ENCODE measurements at regions not wholly inside any gene's neighbourhood (a gene's known extent, or its start where the extent isn't known, plus 50 kb on each side); places are given as distances from the start of the nearest gene placed in this dataset.

GRCh38 chr4:110780538-110780937 is 157.7 kb upstream of the PITX2 start:
- no peak for DNase-seq

GRCh38 chr4:110781944-110782343 is 159.1 kb upstream of the PITX2 start:
- DNase-seq: no peak

GRCh38 chr4:110787109-110787508 is 164.2 kb upstream of the PITX2 start:
- no peak for DNase-seq

GRCh38 chr4:110787707-110788106 is 164.8 kb upstream of the PITX2 start:
- no peak for DNase-seq

- no peak for DNase-seq
Measured at GRCh38 chr4:110788302-110788701, 165.4 kb upstream of the PITX2 start.

- DNase-seq: no peak
Measured at GRCh38 chr4:110792036-110792435, 169.2 kb upstream of the PITX2 start.

GRCh38 chr4:110793381-110793801 is 170.5 kb upstream of the PITX2 start:
- DNase-seq: no peak

- DNase-seq: peak; percentile 23 to 41
Measured at GRCh38 chr4:110793890-110794554, 171.1 kb upstream of the PITX2 start.

- no peak for DNase-seq
Measured at GRCh38 chr4:110795971-110796370, 173.1 kb upstream of the PITX2 start.

- DNase-seq: no peak
Measured at GRCh38 chr4:110797486-110797885, 174.6 kb upstream of the PITX2 start.

- DNase-seq: no peak
Measured at GRCh38 chr4:110798687-110799086, 175.8 kb upstream of the PITX2 start.

GRCh38 chr4:110799211-110799610 is 176.3 kb upstream of the PITX2 start:
- no peak for DNase-seq

- DNase-seq: no peak
Measured at GRCh38 chr4:110801591-110801990, 178.7 kb upstream of the PITX2 start.

- DNase-seq: no peak
Measured at GRCh38 chr4:110808351-110808878, 185.5 kb upstream of the PITX2 start.

- DNase-seq: no peak
Measured at GRCh38 chr4:110815950-110816349, 193.1 kb upstream of the PITX2 start.

- DNase-seq: no peak
Measured at GRCh38 chr4:110816367-110816766, 193.5 kb upstream of the PITX2 start.

- no peak for DNase-seq
Measured at GRCh38 chr4:110821186-110821585, 198.3 kb upstream of the PITX2 start.

GRCh38 chr4:110823251-110823650 is 200.4 kb upstream of the PITX2 start:
- DNase-seq: no peak

GRCh38 chr4:110824344-110824743 is 201.5 kb upstream of the PITX2 start:
- DNase-seq: no peak

GRCh38 chr4:110826656-110827055 is 203.8 kb upstream of the PITX2 start:
- DNase-seq: no peak

GRCh38 chr4:110830461-110830860 is 207.6 kb upstream of the PITX2 start:
- no peak for DNase-seq

- DNase-seq: no peak
Measured at GRCh38 chr4:110837896-110838450, 215.1 kb upstream of the PITX2 start.

GRCh38 chr4:110840221-110840654 is 217.4 kb upstream of the PITX2 start:
- DNase-seq: no peak

GRCh38 chr4:110848787-110849186 is 225.9 kb upstream of the PITX2 start:
- no peak for DNase-seq

- DNase-seq: no peak
Measured at GRCh38 chr4:110849461-110849860, 226.6 kb upstream of the PITX2 start.
